ENCODE measurements at regions not wholly inside any gene's neighbourhood (a gene's known extent, or its start where the extent isn't known, plus 50 kb on each side); places are given as distances from the start of the nearest gene placed in this dataset.

GRCh38 chr14:62307844-62308243 lies 545.6 kb downstream of the SNAPC1 start:
- no peak for DNase-seq

- no peak for DNase-seq
These were observed 546.1 kb downstream of the SNAPC1 start for GRCh38 chr14:62308316-62308715.

GRCh38 chr14:62308891-62309290 lies 546.7 kb downstream of the SNAPC1 start:
- no peak for DNase-seq

GRCh38 chr14:62313212-62313611 lies 551.0 kb downstream of the SNAPC1 start:
- no peak for DNase-seq

- DNase-seq: no peak
These were observed 552.0 kb downstream of the SNAPC1 start for GRCh38 chr14:62314221-62314620.

GRCh38 chr14:62314871-62315270 lies 552.7 kb downstream of the SNAPC1 start:
- DNase-seq: no peak

- DNase-seq: no peak
These were observed 553.4 kb downstream of the SNAPC1 start for GRCh38 chr14:62315631-62316030.

GRCh38 chr14:62322216-62322615 lies 560.0 kb downstream of the SNAPC1 start:
- DNase-seq: no peak

GRCh38 chr14:62329427-62329826 lies 567.2 kb downstream of the SNAPC1 start:
- DNase-seq: no peak

- no peak for DNase-seq
These were observed 585.4 kb downstream of the SNAPC1 start for GRCh38 chr14:62347562-62348011.

- DNase-seq: no peak
These were observed 595.1 kb downstream of the SNAPC1 start for GRCh38 chr14:62357362-62357761.

GRCh38 chr14:62364161-62364560 lies 601.9 kb downstream of the SNAPC1 start:
- DNase-seq: no peak

GRCh38 chr14:62364800-62365280 lies 602.6 kb downstream of the SNAPC1 start:
- no peak for DNase-seq

GRCh38 chr14:62369919-62370560 lies 607.8 kb downstream of the SNAPC1 start:
- no peak for DNase-seq

- no peak for DNase-seq
These were observed 611.7 kb downstream of the SNAPC1 start for GRCh38 chr14:62373944-62374343.

GRCh38 chr14:62378057-62378456 lies 615.8 kb downstream of the SNAPC1 start:
- no peak for DNase-seq

- DNase-seq: no peak
These were observed 619.3 kb downstream of the SNAPC1 start for GRCh38 chr14:62381311-62382070.

- no peak for DNase-seq
These were observed 636.1 kb downstream of the KCNH5 start for GRCh38 chr14:62409169-62409568.

GRCh38 chr14:62409626-62410300 lies 635.5 kb downstream of the KCNH5 start:
- no peak for DNase-seq

- DNase-seq: no peak
These were observed 624.4 kb downstream of the KCNH5 start for GRCh38 chr14:62420847-62421246.

GRCh38 chr14:62428429-62429203 lies 616.6 kb downstream of the KCNH5 start:
- DNase-seq: no peak

- DNase-seq: no peak
These were observed 615.6 kb downstream of the KCNH5 start for GRCh38 chr14:62429683-62430082.

GRCh38 chr14:62431496-62431895 lies 613.8 kb downstream of the KCNH5 start:
- no peak for DNase-seq

Data from SIG-M5 (cell line).